ENCODE measurements at regions not wholly inside any gene's neighbourhood (a gene's known extent, or its start where the extent isn't known, plus 50 kb on each side); places are given as distances from the start of the nearest gene placed in this dataset.

DNA sequence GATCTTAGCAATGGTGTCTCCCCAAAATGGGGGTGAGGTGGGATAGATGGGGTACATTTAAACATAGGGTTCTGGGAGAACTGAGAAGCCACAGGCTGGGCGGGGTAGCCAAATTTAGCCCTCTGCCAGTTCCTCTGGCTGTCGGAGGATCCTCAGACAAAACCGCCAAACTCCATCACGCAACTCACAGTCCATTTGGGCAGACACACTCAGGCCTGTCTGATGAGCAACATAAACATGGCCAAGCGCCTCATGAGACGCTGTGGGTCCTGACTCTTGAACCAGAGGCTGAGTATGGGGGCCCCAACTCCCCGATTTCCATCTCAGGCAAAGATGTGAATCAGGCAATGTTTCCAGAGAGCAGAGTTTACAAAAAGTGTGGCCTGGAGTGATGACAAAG, 162.3 kb downstream of the FGF18 start:
- DNase-seq, result no peak

DNA sequence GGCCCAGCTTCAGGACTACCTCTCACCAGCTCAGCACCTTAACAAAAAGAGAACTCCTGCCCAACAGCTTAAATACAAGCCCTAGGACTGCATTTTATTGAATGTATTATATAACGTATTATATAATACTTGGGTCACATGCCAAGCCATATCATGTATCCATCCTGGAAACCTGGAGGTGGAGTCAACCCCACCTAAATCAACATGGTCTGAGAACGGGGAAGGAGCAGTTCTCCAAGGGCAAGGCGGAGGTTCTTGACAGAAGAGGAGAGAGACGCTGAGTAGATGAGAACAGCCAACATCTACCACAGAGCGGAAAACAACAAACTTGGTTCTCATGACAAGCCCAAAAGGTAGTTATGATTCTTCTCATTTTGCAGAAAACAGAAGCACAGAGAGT, 163.4 kb downstream of the FGF18 start:
- no peak for DNase-seq

DNA sequence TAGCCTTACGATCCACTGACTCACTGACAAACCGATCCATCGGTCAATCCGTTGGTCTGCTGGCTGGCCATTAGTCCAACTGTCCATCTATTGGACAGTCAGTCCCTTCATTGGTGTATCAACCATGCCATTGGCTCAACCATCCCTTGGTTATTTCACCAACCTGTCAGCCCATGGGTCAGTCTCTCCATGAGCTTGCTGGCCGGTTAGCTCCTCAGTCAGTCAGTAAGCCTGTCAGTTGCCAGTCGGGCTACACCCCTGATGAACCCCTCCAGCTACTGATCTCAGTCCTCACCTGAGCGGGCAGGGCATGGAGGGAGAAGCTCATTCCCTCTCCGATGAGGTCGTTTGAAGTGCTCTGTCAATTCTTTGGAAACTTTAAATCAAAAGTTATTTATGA, 166.5 kb downstream of the FGF18 start:
- DNase-seq, result no peak

DNA sequence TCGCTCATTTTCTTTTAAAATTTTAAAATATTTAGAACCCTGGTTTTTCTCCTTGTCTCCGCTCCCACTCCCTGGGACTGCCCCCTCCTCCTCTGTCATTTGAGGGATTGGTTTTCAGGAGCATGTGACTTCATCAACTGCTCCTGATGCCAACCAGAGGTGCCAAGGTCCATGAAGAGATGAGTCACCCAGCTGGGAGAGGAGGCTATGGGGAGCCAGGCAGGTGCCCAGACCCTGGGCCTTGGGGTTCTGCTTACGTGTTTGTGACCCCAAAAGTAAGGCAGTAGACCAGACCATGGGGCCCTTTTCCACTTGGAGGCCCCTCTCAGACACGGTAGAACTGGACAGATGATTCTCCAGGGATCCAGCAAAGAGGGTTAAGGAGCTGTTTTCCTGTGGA, 167.0 kb downstream of the FGF18 start:
- DNase-seq, result no peak

DNA sequence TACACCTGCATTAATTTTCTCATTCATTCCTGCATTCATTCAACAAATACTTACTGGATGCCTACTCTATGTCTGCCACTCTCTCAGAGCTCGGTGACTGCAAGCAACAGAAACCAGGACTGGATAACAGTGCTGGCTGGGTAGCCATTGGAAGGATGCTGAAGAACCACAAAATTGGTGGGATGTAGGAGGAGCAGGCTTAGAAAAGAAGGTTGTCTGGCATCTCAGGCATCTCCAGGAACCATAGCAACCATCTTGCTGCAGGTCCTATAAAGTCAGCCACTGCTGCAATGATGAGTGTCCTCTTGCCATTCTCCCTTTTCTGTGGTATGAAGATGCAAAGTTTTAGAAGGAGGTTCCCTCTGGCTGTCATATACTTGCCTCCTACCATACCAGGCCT, 168.6 kb downstream of the FGF18 start:
- no peak for DNase-seq

DNA sequence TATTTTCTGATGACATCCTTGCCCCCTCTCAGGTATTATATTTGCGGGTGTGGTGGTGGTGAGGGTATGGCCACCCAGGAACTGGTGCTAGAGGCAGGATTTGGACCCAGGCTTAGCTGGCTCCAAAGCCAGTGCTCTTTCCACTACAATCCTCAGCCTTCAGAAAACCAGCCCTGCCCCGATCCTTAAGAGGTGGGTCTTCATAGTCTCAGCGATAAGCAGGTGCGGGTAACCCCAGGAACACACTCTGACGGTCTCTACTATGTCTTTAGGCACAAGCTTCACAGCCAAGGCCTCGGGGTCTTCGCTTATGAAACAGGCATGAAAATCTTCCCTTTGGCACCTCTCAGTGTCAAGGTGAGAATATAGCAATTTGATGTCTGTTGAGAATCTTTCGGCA, 169.3 kb downstream of the FGF18 start:
- no peak for DNase-seq

DNA sequence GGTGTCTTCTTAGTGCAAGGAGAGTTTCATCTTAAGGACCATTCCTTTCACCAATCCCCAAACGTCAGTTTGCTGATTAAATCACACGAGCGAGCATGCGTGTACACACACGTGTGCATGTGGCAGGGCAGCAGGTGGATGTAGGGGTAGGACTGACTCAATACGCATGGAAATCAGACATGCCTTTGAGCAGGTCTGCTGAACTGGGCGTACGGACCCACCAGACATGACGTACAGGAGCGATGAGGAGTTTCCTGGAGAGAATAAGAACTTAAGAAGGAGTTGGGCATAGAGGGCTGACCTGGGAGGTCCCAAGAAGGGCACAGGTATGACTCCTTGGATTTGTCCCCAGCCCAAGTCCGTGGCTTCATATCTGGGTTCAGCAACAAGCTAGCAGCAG, 170.0 kb downstream of the FGF18 start:
- DNase-seq, result no peak

DNA sequence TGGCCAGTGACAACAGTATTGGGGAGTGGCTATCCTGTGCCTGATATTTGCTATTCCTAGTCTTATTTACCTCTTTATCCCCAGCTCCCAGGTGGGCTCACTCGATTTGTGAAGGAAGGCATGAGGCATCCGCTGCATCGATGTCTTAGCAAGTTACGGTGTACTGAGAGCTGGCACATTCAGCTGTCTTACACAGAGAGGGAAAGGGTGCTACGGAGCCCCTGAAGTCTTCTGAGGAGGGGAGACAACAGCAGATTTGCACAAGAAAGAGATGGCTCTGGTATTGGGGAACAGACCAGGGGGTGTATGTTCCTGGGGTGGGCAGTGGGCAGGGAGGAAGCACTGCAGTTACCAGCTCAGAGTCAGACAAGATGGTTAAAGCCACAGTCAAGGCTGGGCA, 172.6 kb downstream of the FGF18 start:
- DNase-seq, result no peak

DNA sequence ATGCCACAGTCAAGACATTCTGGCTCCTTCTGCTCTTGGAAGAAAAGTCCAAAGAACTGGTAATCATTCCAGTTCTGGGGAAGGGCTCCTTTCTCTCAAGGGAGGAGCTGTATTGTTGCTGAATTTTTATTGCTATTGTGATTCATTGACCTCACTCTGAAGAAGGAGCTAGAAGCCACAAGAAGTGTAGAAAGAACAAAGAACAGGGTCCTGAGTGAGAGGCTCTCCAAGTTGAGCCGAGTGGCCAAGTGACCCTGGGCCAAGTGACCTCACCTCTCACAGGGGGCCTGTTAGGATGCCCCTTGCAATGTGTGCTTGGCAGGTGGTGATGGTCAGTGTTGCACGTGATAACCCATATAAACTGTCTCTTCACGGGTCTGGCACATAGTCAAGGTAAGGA, 173.3 kb downstream of the FGF18 start:
- DNase-seq, result no peak

DNA sequence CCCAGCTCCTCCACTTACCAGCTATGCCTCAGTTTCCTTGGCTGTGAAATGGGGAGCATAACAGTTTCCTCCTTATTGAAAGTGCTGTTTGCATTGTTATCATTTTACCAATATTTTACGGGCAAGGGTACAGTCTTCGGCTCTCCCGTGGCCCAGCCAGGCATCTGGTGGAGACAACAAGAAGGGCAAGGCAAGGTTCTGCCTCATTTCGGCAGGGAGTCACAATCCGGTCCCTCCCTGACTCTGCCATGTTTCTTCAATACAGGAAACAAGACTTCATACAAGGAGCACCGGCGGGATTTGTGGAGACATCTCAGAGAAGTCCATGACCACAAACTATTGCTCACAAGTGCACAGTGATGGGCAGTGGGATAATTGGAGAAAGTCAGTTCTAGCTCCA, 174.0 kb downstream of the FGF18 start:
- no peak for DNase-seq

DNA sequence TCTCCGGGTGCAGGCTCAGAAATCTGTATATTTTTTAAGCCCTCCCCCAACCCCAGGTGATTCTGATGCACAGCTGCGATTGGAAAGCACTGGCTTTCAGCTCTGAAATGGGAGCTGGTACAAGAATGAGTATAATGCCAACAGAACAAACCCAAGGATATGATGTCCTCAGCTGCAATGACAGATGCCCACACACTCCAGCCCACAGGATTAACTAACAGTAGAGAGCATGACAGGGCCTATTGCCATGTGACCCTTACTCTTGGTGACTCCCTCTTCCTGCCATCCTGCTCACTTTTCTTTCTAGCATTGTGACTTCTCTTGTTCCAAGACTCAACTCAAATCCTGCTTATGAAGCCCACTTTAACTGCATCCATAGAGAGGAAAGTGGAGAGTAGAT, 174.5 kb downstream of the FGF18 start:
- no peak for DNase-seq

DNA sequence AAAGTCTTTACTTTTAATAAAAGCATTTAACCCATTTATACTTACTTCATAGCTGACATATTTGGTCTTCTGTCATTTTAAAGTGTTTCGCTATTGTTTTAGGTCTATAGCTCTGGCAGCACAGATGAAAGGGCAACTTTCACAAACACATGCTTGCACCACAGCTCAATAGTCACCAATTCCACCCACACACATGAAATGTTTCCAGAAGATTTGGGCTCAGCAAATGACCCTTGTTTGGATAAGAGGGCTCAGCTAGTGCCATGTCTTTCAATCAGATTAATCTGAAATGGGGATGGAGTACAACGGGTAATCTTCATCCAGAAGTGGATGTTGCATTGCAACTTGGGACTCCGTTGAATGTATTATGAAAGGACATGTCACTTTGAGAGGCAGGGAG, 176.0 kb downstream of the FGF18 start:
- DNase-seq, result no peak

DNA sequence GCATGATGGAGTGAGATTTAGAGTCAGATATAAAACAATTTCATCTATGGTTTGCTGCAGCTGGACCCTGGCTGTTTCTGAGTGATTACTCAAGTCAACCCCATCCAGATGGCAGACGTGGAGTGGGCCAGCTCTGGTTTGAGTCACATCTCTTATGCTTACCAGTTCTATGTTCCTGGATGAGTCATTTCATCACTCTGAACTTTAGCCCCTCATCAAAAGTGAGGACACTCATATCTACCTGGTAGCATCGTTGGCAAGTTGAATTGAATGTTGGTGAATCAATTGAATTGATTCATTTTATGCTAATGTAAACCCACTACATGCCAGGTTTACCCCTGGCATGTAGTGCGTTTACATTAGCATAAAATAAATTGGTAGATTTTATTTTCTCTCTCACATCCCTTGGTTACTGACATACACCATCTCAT, 176.4 kb downstream of the FGF18 start:
- no peak for DNase-seq

DNA sequence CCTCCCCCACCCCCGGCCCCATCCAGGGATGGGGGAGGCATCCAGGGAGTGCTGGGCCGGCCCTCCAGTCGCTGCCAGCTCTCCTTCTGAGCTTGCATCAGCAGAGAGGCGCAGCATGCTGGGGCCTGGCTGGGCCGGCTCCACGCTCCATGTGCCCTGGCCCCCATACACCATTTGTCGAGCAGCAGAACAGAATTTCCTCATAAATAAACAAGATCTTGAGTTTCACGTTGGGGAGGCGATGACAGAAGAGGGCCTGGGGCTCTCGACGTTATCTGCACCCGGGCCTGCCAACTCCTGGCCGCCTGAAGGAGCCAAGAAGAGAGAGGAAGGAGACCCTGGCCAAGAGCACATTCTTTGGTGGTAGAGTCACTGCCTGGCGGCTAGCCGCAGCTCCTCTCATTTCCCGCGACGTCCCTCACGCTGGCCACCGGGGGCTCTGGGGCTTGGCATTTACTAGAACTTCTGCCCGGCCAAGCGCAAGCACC, 177.0 kb downstream of the FGF18 start:
- no peak for DNase-seq

DNA sequence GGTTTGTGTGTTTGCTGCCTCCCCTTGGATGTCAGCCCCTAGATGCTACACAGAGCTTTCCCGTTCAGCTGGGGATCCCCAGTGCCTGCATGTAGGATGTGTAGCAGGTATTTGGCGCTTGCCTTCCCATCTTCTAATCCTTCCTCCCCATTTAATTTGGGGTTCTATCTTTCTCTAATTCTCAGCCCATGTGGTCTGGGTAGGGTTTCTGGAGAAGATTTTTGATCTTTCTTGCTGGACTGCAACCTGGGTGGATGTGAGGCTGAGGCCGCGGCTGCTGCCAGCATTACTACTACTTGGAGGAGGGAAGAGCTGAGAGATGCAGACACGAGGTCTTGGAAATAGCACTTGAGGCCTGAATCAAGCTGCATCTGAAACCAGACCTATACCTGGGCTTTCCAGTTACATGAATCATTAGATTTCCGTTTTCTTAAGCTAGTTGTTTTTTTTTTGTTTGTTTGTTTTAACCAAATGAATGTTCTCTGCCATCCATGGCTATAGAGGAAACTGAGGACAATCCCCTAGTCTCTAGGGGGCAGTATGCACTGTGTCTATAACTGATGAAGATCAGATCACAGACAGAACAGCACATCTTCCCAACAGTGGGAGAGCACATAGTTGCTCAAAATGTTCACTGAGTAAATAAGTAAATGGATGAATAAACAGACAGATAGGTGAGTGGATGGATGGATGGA, 178.6 kb downstream of the FGF18 start:
- DNase-seq, result peak; percentile 50

DNA sequence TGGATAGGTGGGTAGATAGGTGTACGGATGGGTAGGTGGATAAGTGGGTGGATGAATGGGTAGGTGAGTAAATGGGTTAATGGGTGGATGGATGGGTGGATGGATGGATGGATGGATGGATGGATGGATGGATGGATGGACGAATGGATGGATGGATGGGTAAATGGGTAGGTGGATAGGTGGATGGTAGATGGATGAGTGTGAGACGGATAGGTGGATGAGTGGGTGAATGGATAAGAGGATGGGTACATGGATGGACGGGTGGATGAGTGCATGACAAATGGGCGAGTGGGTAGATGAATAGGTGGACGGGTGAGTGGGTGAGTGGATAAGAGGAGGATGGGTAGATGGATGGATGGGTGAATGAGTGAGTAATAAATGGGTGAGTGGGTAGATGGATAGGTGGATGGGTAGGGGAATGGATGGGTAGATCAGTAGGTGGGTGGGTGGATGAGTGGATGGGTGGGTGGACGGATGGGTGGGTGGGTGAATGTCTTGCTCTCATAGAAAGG, 179.2 kb downstream of the FGF18 start:
- DNase-seq, result no peak

DNA sequence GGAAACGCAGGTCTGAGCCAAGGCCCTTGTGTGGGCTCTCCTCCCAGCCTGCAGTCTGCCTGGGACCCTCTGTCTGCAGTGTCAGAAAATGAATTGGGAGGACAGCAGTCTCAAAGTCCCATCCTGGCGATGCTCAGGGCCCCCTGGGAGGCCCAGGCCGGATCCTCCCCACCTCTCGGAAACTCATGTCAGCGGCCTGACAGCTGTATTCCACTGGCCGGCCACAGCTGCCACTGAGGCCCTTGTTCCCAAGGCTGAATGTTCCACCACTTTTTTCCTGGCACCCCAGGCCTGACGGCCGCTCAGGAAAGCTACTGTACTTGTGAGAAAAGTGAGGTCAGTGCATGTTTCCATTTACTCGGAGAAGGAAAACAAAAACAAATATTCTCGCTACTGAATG, 180.0 kb downstream of the FGF18 start:
- DNase-seq, result no peak

DNA sequence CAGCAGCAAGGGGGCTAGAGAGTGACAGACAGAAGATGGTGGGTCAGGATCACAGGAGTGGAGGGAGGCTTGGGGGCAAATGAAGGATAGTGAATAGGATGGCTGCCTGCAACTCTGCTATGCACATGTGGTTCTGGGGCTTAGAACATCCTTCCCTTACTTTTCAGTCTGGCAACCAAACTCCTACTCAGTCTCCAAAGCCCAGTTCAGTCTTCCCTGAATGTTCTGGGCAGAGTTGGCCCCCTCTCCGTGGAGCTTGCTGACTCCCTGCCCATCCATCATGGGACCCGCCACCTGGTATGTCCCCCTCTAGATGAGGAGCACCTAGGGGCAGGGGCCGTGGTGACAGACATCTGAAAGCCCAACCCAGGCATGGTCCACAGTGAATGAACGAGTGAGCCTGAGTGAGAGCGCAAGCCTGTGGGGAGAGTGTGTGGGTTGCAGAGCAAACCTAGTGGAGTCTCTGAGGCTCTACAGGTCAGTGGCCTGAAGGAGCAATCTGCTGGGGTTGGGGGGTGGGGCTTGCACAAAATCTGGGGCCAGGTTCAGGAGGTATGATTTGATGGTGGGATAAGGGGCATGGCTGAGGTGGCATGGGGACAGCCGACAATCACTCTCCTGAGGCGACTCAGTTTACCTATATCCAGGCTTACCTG, 180.6 kb downstream of the FGF18 start:
- no peak for DNase-seq

DNA sequence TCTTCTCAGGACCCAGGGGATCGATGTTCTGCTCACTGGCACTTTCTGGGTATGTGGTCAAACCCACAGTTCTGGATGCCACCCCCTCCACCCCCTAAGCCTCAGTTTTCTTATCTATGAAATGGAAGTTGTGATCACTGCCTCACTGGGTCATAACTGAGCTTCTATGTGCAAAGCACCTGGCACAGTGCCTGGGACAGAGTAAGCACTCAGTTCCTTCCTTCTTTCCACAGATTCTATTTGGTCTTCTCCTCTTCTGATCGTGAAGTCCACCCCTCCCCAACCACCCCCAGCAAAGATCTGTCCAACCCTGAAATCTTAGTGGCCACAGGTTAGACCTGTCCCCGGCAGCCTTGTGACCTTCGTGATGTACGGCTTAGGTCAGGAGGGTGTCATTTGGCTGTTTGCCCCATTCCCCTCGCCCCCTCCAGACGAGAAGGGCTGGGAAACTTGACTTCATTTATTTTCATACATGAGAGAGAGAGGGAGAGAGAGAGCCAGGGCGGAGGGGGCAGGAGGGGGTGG, 181.4 kb downstream of the FGF18 start:
- peak; percentile 72 for DNase-seq

DNA sequence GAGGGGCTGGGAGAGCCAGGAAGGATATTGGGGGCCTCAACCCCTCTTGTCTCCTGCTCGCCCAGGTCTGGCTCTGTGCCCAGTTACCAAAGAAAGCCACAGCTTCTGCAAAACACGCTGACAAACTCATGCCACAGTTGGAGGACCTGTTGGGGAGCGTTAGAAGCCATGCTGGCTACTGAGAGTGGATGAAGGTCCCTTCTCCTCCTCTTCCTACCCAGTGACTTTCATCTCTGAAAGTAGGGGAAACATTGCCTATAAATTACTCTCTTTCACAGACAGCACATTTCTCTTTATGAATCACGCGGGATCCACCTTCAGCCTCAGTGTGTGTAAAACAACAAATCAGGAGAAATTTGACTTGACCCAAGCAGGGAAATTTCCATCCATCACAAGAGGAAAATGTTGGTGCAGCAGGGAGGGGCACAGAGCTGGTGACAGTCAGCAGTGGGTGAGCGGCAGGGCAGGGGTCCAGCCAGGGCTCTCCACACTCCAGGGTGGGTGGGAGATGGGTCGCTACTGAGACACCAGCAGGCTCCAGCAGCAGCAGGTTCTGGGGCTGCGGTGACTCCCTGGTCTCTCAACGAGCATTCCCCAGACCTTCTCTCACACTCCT, 181.9 kb downstream of the FGF18 start:
- peak; percentile 88 for DNase-seq

DNA sequence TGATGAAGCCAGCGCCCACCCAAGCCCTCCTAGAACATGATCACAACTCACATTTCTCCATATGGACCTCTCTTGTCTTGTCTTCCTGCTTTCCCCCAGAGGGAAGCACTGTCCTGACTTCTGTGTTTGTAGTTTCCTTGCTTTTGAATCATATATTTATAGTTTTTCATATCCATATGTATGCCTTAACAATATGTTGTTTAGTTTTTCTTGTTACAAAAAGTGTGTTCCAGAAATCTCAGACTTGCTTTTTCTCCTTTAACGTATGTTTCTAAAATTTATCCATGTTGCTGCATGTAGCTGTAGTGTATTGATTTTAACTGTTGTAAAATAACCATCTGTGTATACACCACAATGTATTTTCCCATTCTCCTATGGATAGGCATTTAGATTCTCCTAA, 182.0 kb upstream of the SMIM23 start:
- DNase-seq, result no peak

DNA sequence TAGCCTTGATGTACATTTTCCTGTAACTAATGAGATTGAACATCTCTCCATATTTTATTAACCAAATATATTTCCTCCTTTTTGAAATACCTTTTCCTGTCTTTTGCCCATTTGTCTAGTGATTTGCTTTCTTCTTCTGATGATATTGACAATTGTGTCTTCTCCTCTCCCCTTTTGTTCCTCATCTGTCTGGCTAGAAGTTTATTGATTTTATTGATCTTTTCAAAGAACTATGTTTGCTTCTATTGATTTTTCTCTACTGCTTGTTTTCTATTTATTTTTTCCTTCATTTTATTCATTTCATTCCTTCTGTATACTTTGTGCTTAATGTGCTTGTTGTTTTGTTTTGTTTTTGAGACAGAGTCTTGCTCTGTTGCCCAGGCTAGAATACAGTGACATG, 181.4 kb upstream of the SMIM23 start:
- no peak for DNase-seq

DNA sequence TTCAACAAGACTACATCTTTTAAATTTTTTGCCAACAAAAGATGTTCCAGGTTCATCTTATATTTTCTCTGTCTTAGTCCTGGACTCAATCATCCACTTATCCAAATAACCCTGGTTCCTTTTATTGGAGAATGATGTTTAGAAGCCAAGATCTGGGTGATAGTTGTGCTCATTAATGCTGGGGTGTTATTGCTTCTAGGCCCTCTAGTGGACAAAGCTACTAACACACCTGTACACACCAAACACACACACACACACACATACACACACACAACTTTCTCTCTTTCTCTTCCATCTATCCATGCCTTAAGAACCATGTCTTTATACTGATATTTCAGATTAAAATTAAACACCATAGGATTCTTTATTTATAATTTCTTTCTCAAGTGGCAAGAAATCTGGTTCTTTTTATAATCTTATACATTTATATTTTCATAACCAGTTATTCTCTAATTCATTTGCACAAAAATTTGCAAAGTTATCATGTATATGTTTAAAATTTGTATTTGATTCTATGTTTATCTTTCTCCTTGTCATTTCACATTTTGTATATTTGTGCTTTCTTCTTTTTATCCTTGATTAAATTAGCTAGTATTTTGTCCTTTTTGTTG, 179.1 kb upstream of the SMIM23 start:
- peak; percentile 68 for DNase-seq

DNA sequence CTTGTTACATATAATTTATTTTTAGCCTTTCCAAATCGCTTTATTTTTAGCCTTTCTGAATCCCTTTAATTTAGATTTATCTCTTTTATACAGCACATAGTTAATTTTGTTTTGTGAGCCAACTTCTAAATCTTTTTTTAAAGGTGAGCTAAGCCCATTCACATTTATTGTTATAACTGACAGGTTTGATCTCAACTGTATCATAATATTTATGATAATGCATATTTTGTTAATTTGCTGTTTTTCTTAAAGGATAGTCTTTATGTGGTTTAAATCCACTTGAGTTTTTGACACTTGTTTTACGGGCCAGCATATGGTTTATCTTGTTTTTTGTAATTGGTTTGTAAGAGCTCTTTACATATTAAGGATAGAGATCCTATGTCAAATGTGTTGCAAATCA, 177.8 kb upstream of the SMIM23 start:
- DNase-seq, result no peak

All from hematopoietic multipotent progenitor cell treated with erythropoietin and hydrocortisone succinate and interleukin-3 and kit ligand, for 6 days (in vitro differentiated cells).